ENCODE measurements at regions not wholly inside any gene's neighbourhood (a gene's known extent, or its start where the extent isn't known, plus 50 kb on each side); places are given as distances from the start of the nearest gene placed in this dataset.

GRCh38 chr2:16043627-16044026 is 103.3 kb downstream of the MYCN start:
- H3F3A ChIP-seq (ENCODE audit: insufficient read depth, low read length, poor library complexity, severe bottlenecking), result no peaks in the 10 kb centered on the region
- no peaks in the 10 kb centered on the region for H3K9me3 ChIP-seq (ENCODE audit: low read length)
- H3K9me2 ChIP-seq (ENCODE audit: insufficient read depth, low read length), result no peaks in the 10 kb centered on the region
- no peaks in the 10 kb centered on the region for H3K36me3 ChIP-seq (ENCODE audit: insufficient read depth, low read length)
- H3K27me3 ChIP-seq (ENCODE audit: insufficient read depth, low read depth, low read length), result no peaks in the 10 kb centered on the region
- TF ChIP-seq RAD21 (conservative IDR thresholded peaks at IDR 0.05) (no peak), EP300 (conservative IDR thresholded peaks at IDR 0.05; ENCODE audit: poor library complexity, severe bottlenecking) (no peak), CTCF (IDR thresholded peaks at IDR 0.05; ENCODE audit: poor library complexity, severe bottlenecking) (no peak), REST (IDR thresholded peaks at IDR 0.05; ENCODE audit: borderline replicate concordance) (no peak)
- H3K9ac ChIP-seq (ENCODE audit: low read length), result no peak overlapping the region
- H3K4me3 ChIP-seq (ENCODE audit: low read length), result no peak overlapping the region
- H4K20me1 ChIP-seq (ENCODE audit: insufficient read depth), result no peaks in the 10 kb centered on the region
- no peak overlapping the region for H3K27ac ChIP-seq (ENCODE audit: low read length)
- H2AFZ ChIP-seq (ENCODE audit: low read depth, low read length), result no peak overlapping the region
- no peaks in the 10 kb centered on the region for H3K79me2 ChIP-seq (replicated peaks; ENCODE audit: insufficient read depth, low read length)
- H3K4me2 ChIP-seq (ENCODE audit: low read length), result no peak overlapping the region

- H2AFZ ChIP-seq (ENCODE audit: low read depth, low read length), result no peak overlapping the region
- TF ChIP-seq RAD21 (conservative IDR thresholded peaks at IDR 0.05) (no peak), EZH2 (IDR thresholded peaks at IDR 0.05; ENCODE audit: borderline replicate concordance, insufficient read depth, low read length, poor library complexity, severe bottlenecking) (no peak), MXI1 (conservative IDR thresholded peaks at IDR 0.05; ENCODE audit: poor library complexity, severe bottlenecking) (no peak), POLR2AphosphoS5 (IDR thresholded peaks at IDR 0.05) (no peak), TAF1 (IDR thresholded peaks at IDR 0.05; ENCODE audit: low read depth) (no peak), SMC3 (conservative IDR thresholded peaks at IDR 0.05; ENCODE audit: poor library complexity) (no peak), EP300 (conservative IDR thresholded peaks at IDR 0.05; ENCODE audit: poor library complexity, severe bottlenecking) (no peak), CTCF (IDR thresholded peaks at IDR 0.05; ENCODE audit: poor library complexity, severe bottlenecking) (no peak), REST (IDR thresholded peaks at IDR 0.05; ENCODE audit: borderline replicate concordance) (no peak)
- H4K20me1 ChIP-seq (ENCODE audit: insufficient read depth), result no peaks in the 10 kb centered on the region
- H3K27me3 ChIP-seq (ENCODE audit: insufficient read depth, low read depth, low read length), result no peaks in the 10 kb centered on the region
- no peaks in the 10 kb centered on the region for H3K36me3 ChIP-seq (ENCODE audit: insufficient read depth, low read length)
- H3K79me2 ChIP-seq (replicated peaks; ENCODE audit: insufficient read depth, low read length), result no peaks in the 10 kb centered on the region
- H3F3A ChIP-seq (ENCODE audit: insufficient read depth, low read length, poor library complexity, severe bottlenecking), result no peaks in the 10 kb centered on the region
- no peak overlapping the region for H3K4me3 ChIP-seq (ENCODE audit: low read length)
- H3K9me3 ChIP-seq (ENCODE audit: low read length), result no peaks in the 10 kb centered on the region
- no peak overlapping the region for H3K4me2 ChIP-seq (ENCODE audit: low read length)
- H3K27ac ChIP-seq (ENCODE audit: low read length), result no peak overlapping the region
- H3K9me2 ChIP-seq (ENCODE audit: insufficient read depth, low read length), result no peaks in the 10 kb centered on the region
- H3K9ac ChIP-seq (ENCODE audit: low read length), result no peak overlapping the region
Observed at GRCh38 chr2:16043192-16043591, 102.8 kb downstream of the MYCN start.
